GM21515 (cell line): ENCODE measurements at regions not wholly inside any gene's neighbourhood (a gene's known extent, or its start where the extent isn't known, plus 50 kb on each side); places are given as distances from the start of the nearest gene placed in this dataset.
"Not testable (repeated sequence)": the region's sequence is repeated elsewhere in the genome, so short reads cannot be mapped to it uniquely, and the experiment has no call there.

Experiments
- ATAC-seq: cut with Tn5 transposase; IDR thresholded peaks from one replicate; pipeline ENCODE4 v1.9.1; 2021; ENCODE audit not compliant: unreplicated experiment

GRCh38 chr15:96053031-96053780 lies 277.3 kb upstream of the NR2F2 start:
- no peak for ATAC-seq

GRCh38 chr15:96053781-96054428 lies 276.6 kb upstream of the NR2F2 start:
- no peak for ATAC-seq

- ATAC-seq = no peak
Observed at GRCh38 chr15:96054621-96055020, 275.9 kb upstream of the NR2F2 start.

GRCh38 chr15:96058103-96058851 lies 272.2 kb upstream of the NR2F2 start:
- ATAC-seq = peak; percentile 75

GRCh38 chr15:96058852-96059103 lies 271.7 kb upstream of the NR2F2 start:
- not testable (repeated sequence) for ATAC-seq

GRCh38 chr15:96060591-96060990 lies 269.9 kb upstream of the NR2F2 start:
- not testable (repeated sequence) for ATAC-seq

GRCh38 chr15:96064351-96064756 lies 266.1 kb upstream of the NR2F2 start:
- ATAC-seq = no peak

- ATAC-seq = no peak
Observed at GRCh38 chr15:96066126-96066525, 264.4 kb upstream of the NR2F2 start.

- no peak for ATAC-seq
Observed at GRCh38 chr15:96066852-96067495, 263.5 kb upstream of the NR2F2 start.

GRCh38 chr15:96067677-96068076 lies 262.8 kb upstream of the NR2F2 start:
- ATAC-seq = no peak

- ATAC-seq = no peak
Observed at GRCh38 chr15:96068897-96069296, 261.6 kb upstream of the NR2F2 start.

- ATAC-seq = no peak
Observed at GRCh38 chr15:96070636-96071035, 259.9 kb upstream of the NR2F2 start.

- no peak for ATAC-seq
Observed at GRCh38 chr15:96072821-96073220, 257.7 kb upstream of the NR2F2 start.

GRCh38 chr15:96073908-96074307 lies 256.6 kb upstream of the NR2F2 start:
- no peak for ATAC-seq

GRCh38 chr15:96075895-96076294 lies 254.6 kb upstream of the NR2F2 start:
- no peak for ATAC-seq

GRCh38 chr15:96076350-96076749 lies 254.2 kb upstream of the NR2F2 start:
- ATAC-seq = no peak

- ATAC-seq = no peak
Observed at GRCh38 chr15:96079041-96079440, 251.5 kb upstream of the NR2F2 start.

- no peak for ATAC-seq
Observed at GRCh38 chr15:96079882-96080281, 250.6 kb upstream of the NR2F2 start.

- ATAC-seq = no peak
Observed at GRCh38 chr15:96086164-96086563, 244.3 kb upstream of the NR2F2 start.

GRCh38 chr15:96087180-96087884 lies 243.2 kb upstream of the NR2F2 start:
- ATAC-seq = no peak

- no peak for ATAC-seq
Observed at GRCh38 chr15:96088650-96089049, 241.8 kb upstream of the NR2F2 start.
